WTC11 (cell line): ENCODE measurements at regions not wholly inside any gene's neighbourhood (a gene's known extent, or its start where the extent isn't known, plus 50 kb on each side); places are given as distances from the start of the nearest gene placed in this dataset.

Experiments used
- ATAC-seq: fragments of 200-7000 bp; cut with Tn5 transposase; 2 replicates; pipeline ENCODE4 v1.10.0; 2021; ENCODE audit warnings: mild to moderate bottlenecking, moderate library complexity
- CTCF ChIA-PET: fragments of 300-600 bp; sonication (Branson Sonifier 250); formaldehyde crosslinking; loops from one replicate; lab custom pipeline; 2021; ENCODE audit warnings: antibody characterized with exemption; lab: Charles Lee
- POLR2A ChIA-PET: fragments of 350-600 bp; sonication (Branson Sonifier 250); formaldehyde crosslinking; loops from one replicate; lab custom pipeline; 2021; ENCODE audit warnings: antibody characterized with exemption; lab: Charles Lee
- DNase-seq: peaks from one replicate; pipeline ENCODE4 v3.0.0; 2021; ENCODE audit warnings: low spot score
- H3K27ac Mint-ChIP-seq: 2 replicates; pipeline ENCODE4 v1.8.0; 2021; ENCODE audit warnings: mixed read lengths
- H3K27me3 Mint-ChIP-seq: 2 replicates; pipeline ENCODE4 v1.8.0; 2021; ENCODE audit warnings: low read depth, mild to moderate bottlenecking, moderate library complexity, mixed read lengths
- H3K36me3 Mint-ChIP-seq: 2 replicates; pipeline ENCODE4 v1.8.0; 2021; ENCODE audit warnings: mixed read lengths
- H3K4me1 Mint-ChIP-seq: 2 replicates; pipeline ENCODE4 v1.8.0; 2022; ENCODE audit warnings: mixed read lengths
- H3K4me3 Mint-ChIP-seq: 2 replicates; pipeline ENCODE4 v1.8.0; 2021; ENCODE audit warnings: mild to moderate bottlenecking, moderate library complexity, mixed read lengths
- H3K9me3 Mint-ChIP-seq: 2 replicates; pipeline ENCODE4 v1.8.0; 2021; ENCODE audit warnings: mixed read lengths
- AR ChIP-seq: fragments of 250-450 bp; sonication (Bioruptor Pico); IDR thresholded peaks from 2 replicates; pipeline ENCODE4 v1.9.0; 2021; ENCODE audit warnings: mild to moderate bottlenecking
- ATF3 ChIP-seq: sonication (generic); formaldehyde crosslinking; conservative IDR thresholded peaks from 2 replicates; pipeline ENCODE4 v1.8.1; 2022; ENCODE audit warnings: mild to moderate bottlenecking, missing genetic modification reagents
- CREM ChIP-seq: sonication (generic); formaldehyde crosslinking; IDR thresholded peaks from 2 replicates; pipeline ENCODE4 v1.8.1; 2022; ENCODE audit warnings: mild to moderate bottlenecking, missing genetic modification reagents, moderate library complexity
- FOXJ3 ChIP-seq: sonication (generic); formaldehyde crosslinking; IDR thresholded peaks from 2 replicates; pipeline ENCODE4 v1.9.0; 2021; ENCODE audit warnings: missing genetic modification reagents, mild to moderate bottlenecking, borderline replicate concordance
- GTF2I ChIP-seq: fragments of 250-450 bp; sonication (Bioruptor Pico); conservative IDR thresholded peaks from 2 replicates; pipeline ENCODE4 v1.4.0; 2021; ENCODE audit warnings: mild to moderate bottlenecking
- JUN ChIP-seq: sonication (generic); formaldehyde crosslinking; IDR thresholded peaks from 2 replicates; pipeline ENCODE4 v1.8.0; 2023; ENCODE audit warnings: mild to moderate bottlenecking, missing genetic modification reagents
- MXD4 ChIP-seq: fragments of 250-450 bp; sonication (Bioruptor Pico); IDR thresholded peaks from 2 replicates; pipeline ENCODE4 v1.8.0; 2021; ENCODE audit warnings: mild to moderate bottlenecking, moderate library complexity, borderline replicate concordance
- NFATC4 ChIP-seq: fragments of 250-450 bp; sonication (Bioruptor Pico); IDR thresholded peaks from 2 replicates; pipeline ENCODE4 v1.9.0; 2021; ENCODE audit warnings: mild to moderate bottlenecking
- NR2C2 ChIP-seq: sonication (generic); formaldehyde crosslinking; IDR thresholded peaks from 2 replicates; pipeline ENCODE4 v1.8.0; 2022; ENCODE audit warnings: mild to moderate bottlenecking, missing genetic modification reagents
- NR3C1 ChIP-seq: sonication (generic); formaldehyde crosslinking; conservative IDR thresholded peaks from 2 replicates; pipeline ENCODE4 v1.8.1; 2023; ENCODE audit warnings: low read depth, mild to moderate bottlenecking, missing genetic modification reagents
- PRRX2 ChIP-seq: fragments of 250-450 bp; sonication (Bioruptor Pico); IDR thresholded peaks from 2 replicates; pipeline ENCODE4 v1.8.0; 2021; ENCODE audit warnings: mild to moderate bottlenecking
- SOX15 ChIP-seq: fragments of 250-450 bp; sonication (Bioruptor Pico); IDR thresholded peaks from 2 replicates; pipeline ENCODE4 v1.9.0; 2021; ENCODE audit warnings: mild to moderate bottlenecking
- ZBTB21 ChIP-seq: sonication (generic); formaldehyde crosslinking; IDR thresholded peaks from 2 replicates; pipeline ENCODE4 v1.8.1; 2023; ENCODE audit warnings: mild to moderate bottlenecking, missing genetic modification reagents, borderline replicate concordance
- ZNF138 ChIP-seq: sonication (generic); formaldehyde crosslinking; conservative IDR thresholded peaks from 2 replicates; pipeline ENCODE4 v1.8.1; 2022; ENCODE audit warnings: mild to moderate bottlenecking, moderate library complexity, missing genetic modification reagents
- ZNF317 ChIP-seq: sonication (generic); formaldehyde crosslinking; IDR thresholded peaks from 2 replicates; pipeline ENCODE4 v1.8.1; 2023; ENCODE audit warnings: low read depth, mild to moderate bottlenecking, moderate library complexity, missing genetic modification reagents, borderline replicate concordance
- ZNF396 ChIP-seq: fragments of 250-450 bp; sonication (Bioruptor Pico); IDR thresholded peaks from 2 replicates; pipeline ENCODE4 v1.8.0; 2021; ENCODE audit warnings: mild to moderate bottlenecking, moderate library complexity, borderline replicate concordance
- ZNF423 ChIP-seq: fragments of 250-450 bp; sonication (Bioruptor Pico); IDR thresholded peaks from 2 replicates; pipeline ENCODE4 v2.1.2; 2022; ENCODE audit warnings: mild to moderate bottlenecking, moderate library complexity
- TF ChIP-seq, protein P1 (sequence below): sonication (generic); formaldehyde crosslinking; IDR thresholded peaks from 2 replicates; pipeline ENCODE4 v1.8.1; 2022; ENCODE audit warnings: mild to moderate bottlenecking, missing genetic modification reagents, moderate library complexity, borderline replicate concordance
- TF ChIP-seq, protein P2 (sequence below): sonication (generic); formaldehyde crosslinking; IDR thresholded peaks from 2 replicates; pipeline ENCODE4 v1.8.1; 2023; ENCODE audit warnings: mild to moderate bottlenecking, missing genetic modification reagents, moderate library complexity
- TF ChIP-seq, protein P3 (sequence below): sonication (generic); formaldehyde crosslinking; IDR thresholded peaks from 2 replicates; pipeline ENCODE4 v1.8.0; 2023; ENCODE audit warnings: missing genetic modification reagents, mild to moderate bottlenecking, borderline replicate concordance
- TF ChIP-seq, protein P4 (sequence below): sonication (generic); formaldehyde crosslinking; IDR thresholded peaks from 2 replicates; pipeline ENCODE4 v1.8.1; 2023; ENCODE audit warnings: mild to moderate bottlenecking, moderate library complexity, missing genetic modification reagents
- TF ChIP-seq, protein P5 (sequence below): sonication (generic); formaldehyde crosslinking; IDR thresholded peaks from 2 replicates; pipeline ENCODE4 v1.8.0; 2023; ENCODE audit warnings: missing genetic modification reagents

DNA sequence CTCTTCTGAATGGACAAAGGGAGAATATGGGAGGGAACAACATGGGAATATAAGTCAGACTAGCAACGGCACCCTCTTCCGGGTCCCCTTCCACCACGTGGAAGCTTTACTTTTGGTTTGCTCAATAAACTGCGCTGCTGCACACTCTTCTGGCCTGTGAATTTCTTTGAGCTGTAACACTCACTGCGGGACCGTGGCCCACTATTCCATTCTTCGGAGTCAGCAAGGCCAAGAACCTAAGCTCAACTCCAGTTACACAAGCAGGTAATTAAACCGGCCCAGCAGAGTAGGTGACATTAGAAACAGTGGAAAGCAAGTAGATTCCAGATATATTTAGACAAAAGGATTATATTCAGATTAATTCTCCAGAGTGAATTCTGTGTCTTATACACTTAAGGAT is 697.4 kb upstream of the NXPH2 start:
- H3K9me3 Mint-ChIP-seq: peaks cover 11% of the 10 kb centered on the region
- DNase-seq (no peak), ATAC-seq (no peak)
- ChIA-PET CTCF (interaction anchor here (0.9 to 1.5 kb wide), 5 partner anchors 18 to 501 kb away, joined by 3 to 5 read pairs (median 3); no protein-coding TSS in a partner anchor), POLR2A (no interaction called here)
- H3K36me3 Mint-ChIP-seq: peaks cover 7% of the 10 kb centered on the region
- H3K4me1 Mint-ChIP-seq: peaks cover 33% of the 10 kb centered on the region
- no peak overlapping the region for H3K27ac Mint-ChIP-seq
- H3K4me3 Mint-ChIP-seq: no peak overlapping the region
- H3K27me3 Mint-ChIP-seq: peaks cover 4% of the 10 kb centered on the region; the same call in 1 of the 2 replicates
- TF ChIP-seq ZNF138 (CRISPR knock-in tag) (no peak), NR2C2 (CRISPR knock-in tag) (no peak), ATF3 (CRISPR knock-in tag) (no peak), MXD4 (CRISPR knock-in tag) (no peak), NFATC4 (no peak)
- TF ChIP-seq, protein P1, sequence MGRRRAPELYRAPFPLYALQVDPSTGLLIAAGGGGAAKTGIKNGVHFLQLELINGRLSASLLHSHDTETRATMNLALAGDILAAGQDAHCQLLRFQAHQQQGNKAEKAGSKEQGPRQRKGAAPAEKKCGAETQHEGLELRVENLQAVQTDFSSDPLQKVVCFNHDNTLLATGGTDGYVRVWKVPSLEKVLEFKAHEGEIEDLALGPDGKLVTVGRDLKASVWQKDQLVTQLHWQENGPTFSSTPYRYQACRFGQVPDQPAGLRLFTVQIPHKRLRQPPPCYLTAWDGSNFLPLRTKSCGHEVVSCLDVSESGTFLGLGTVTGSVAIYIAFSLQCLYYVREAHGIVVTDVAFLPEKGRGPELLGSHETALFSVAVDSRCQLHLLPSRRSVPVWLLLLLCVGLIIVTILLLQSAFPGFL (CRISPR knock-in tag): no peak
- TF ChIP-seq, protein P2, sequence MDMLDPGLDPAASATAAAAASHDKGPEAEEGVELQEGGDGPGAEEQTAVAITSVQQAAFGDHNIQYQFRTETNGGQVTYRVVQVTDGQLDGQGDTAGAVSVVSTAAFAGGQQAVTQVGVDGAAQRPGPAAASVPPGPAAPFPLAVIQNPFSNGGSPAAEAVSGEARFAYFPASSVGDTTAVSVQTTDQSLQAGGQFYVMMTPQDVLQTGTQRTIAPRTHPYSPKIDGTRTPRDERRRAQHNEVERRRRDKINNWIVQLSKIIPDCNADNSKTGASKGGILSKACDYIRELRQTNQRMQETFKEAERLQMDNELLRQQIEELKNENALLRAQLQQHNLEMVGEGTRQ (CRISPR knock-in tag): no peak
- TF ChIP-seq, protein P3, sequence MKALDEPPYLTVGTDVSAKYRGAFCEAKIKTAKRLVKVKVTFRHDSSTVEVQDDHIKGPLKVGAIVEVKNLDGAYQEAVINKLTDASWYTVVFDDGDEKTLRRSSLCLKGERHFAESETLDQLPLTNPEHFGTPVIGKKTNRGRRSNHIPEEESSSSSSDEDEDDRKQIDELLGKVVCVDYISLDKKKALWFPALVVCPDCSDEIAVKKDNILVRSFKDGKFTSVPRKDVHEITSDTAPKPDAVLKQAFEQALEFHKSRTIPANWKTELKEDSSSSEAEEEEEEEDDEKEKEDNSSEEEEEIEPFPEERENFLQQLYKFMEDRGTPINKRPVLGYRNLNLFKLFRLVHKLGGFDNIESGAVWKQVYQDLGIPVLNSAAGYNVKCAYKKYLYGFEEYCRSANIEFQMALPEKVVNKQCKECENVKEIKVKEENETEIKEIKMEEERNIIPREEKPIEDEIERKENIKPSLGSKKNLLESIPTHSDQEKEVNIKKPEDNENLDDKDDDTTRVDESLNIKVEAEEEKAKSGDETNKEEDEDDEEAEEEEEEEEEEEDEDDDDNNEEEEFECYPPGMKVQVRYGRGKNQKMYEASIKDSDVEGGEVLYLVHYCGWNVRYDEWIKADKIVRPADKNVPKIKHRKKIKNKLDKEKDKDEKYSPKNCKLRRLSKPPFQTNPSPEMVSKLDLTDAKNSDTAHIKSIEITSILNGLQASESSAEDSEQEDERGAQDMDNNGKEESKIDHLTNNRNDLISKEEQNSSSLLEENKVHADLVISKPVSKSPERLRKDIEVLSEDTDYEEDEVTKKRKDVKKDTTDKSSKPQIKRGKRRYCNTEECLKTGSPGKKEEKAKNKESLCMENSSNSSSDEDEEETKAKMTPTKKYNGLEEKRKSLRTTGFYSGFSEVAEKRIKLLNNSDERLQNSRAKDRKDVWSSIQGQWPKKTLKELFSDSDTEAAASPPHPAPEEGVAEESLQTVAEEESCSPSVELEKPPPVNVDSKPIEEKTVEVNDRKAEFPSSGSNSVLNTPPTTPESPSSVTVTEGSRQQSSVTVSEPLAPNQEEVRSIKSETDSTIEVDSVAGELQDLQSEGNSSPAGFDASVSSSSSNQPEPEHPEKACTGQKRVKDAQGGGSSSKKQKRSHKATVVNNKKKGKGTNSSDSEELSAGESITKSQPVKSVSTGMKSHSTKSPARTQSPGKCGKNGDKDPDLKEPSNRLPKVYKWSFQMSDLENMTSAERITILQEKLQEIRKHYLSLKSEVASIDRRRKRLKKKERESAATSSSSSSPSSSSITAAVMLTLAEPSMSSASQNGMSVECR (CRISPR knock-in tag): no peak

DNA sequence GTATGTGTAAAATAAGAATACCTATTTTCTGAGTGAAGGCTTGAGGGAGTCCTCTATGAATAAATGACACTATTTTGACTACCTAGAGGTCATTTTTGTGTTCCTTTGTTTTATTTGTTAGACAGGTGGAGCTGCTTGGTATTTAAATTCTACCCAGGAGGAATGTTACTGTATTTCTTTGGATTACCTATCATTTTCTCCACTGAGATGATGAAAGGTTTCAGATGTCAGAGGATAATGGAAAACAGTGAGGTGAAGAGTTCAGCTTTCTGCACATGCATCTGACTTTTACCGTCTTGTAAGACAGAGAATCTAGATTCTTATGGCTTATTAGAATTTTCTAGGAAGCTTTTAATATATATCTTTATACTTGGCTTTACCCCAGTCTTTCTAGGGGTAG is 689.8 kb upstream of the NXPH2 start:
- Mint-ChIP-seq H3K9me3 (0 out of 2 replicates have a peak, but pooled peaks cover 2% of the 10 kb centered on the region), H3K27me3 (no peaks in the 10 kb centered on the region; the same call in 1 of the 2 replicates), H3K4me3 (no peak overlapping the region), H3K27ac (no peak overlapping the region), H3K36me3 (no peaks in the 10 kb centered on the region), H3K4me1 (peaks cover 11% of the 10 kb centered on the region)
- CTCF ChIA-PET: interaction anchor here (1.2 kb wide), 1 partner anchor 8 kb away, joined by 4 read pairs; no protein-coding TSS in a partner anchor
- ATAC-seq (no peak), DNase-seq (no peak)
- POLR2A ChIA-PET: no interaction called here
- TF ChIP-seq AR (no peak), GTF2I (CRISPR knock-in tag) (no peak), ZNF396 (CRISPR knock-in tag) (no peak), ZNF317 (CRISPR knock-in tag) (no peak), NR3C1 (CRISPR knock-in tag) (no peak), CREM (no peak), JUN (CRISPR knock-in tag) (no peak), PRRX2 (no peak), FOXJ3 (CRISPR knock-in tag) (no peak), SOX15 (CRISPR knock-in tag) (no peak), NR2C2 (CRISPR knock-in tag) (no peak), ZBTB21 (CRISPR knock-in tag) (no peak), ZNF423 (no peak)
- TF ChIP-seq, protein P4, sequence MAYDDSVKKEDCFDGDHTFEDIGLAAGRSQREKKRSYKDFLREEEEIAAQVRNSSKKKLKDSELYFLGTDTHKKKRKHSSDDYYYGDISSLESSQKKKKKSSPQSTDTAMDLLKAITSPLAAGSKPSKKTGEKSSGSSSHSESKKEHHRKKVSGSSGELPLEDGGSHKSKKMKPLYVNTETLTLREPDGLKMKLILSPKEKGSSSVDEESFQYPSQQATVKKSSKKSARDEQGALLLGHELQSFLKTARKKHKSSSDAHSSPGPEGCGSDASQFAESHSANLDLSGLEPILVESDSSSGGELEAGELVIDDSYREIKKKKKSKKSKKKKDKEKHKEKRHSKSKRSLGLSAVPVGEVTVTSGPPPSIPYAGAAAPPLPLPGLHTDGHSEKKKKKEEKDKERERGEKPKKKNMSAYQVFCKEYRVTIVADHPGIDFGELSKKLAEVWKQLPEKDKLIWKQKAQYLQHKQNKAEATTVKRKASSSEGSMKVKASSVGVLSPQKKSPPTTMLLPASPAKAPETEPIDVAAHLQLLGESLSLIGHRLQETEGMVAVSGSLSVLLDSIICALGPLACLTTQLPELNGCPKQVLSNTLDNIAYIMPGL (CRISPR knock-in tag): no peak
- TF ChIP-seq, protein P5, sequence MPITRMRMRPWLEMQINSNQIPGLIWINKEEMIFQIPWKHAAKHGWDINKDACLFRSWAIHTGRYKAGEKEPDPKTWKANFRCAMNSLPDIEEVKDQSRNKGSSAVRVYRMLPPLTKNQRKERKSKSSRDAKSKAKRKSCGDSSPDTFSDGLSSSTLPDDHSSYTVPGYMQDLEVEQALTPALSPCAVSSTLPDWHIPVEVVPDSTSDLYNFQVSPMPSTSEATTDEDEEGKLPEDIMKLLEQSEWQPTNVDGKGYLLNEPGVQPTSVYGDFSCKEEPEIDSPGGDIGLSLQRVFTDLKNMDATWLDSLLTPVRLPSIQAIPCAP: no peak
